IMR-90 (cell line): ENCODE measurements at regions not wholly inside any gene's neighbourhood (a gene's known extent, or its start where the extent isn't known, plus 50 kb on each side); places are given as distances from the start of the nearest gene placed in this dataset.

Source experiments
- FOS ChIP-seq: fragments of 150-350 bp; IDR thresholded peaks from 2 replicates; pipeline ENCODE4 v1.6.1; 2016; ENCODE audit warnings: low read depth, low read length
- MAFK ChIP-seq: IDR thresholded peaks from 2 replicates; pipeline ENCODE4 v1.6.1; 2012; ENCODE audit warnings: low read depth, low read length, improper control_type of control experiment
- MXI1 ChIP-seq: IDR thresholded peaks from 2 replicates; pipeline ENCODE4 v1.6.1; 2012; ENCODE audit warnings: low read depth, mild to moderate bottlenecking, low read length, moderate library complexity, borderline replicate concordance
- USF2 ChIP-seq: fragments of 150-350 bp; IDR thresholded peaks from 2 replicates; pipeline ENCODE4 v1.6.1; 2017; ENCODE audit warnings: mild to moderate bottlenecking, antibody characterized with exemption, low read length, low read depth

GRCh38 chr21:35204125-35204524 lies 155.0 kb upstream of the RUNX1 start (continued):
- TF ChIP-seq FOS, result no peak
- TF ChIP-seq MXI1, result no peak
- TF ChIP-seq USF2, result no peak
- no peak for TF ChIP-seq MAFK
